Dermis microvascular lymphatic vessel endothelial cell (primary cell): ENCODE measurements at regions not wholly inside any gene's neighbourhood (a gene's known extent, or its start where the extent isn't known, plus 50 kb on each side); places are given as distances from the start of the nearest gene placed in this dataset.

Source experiments
- DNase-seq, 2 donors: peaks; one replicate each; pipeline versions ENCODE4 v3.0.0 to v3.0.0-alpha.2; 2010; ENCODE audit warnings: low read depth in 2 of 2

GRCh38 chr2:108067820-108068405, 81.6 kb downstream of the SLC5A7 start:
- DNase-seq, result no peak

GRCh38 chr2:108069515-108070310, 83.4 kb downstream of the SLC5A7 start:
- DNase-seq, result no peak

- DNase-seq, result no peak
These were observed 87.2 kb downstream of the SLC5A7 start for GRCh38 chr2:108073415-108074072.

GRCh38 chr2:108074150-108074549, 87.8 kb downstream of the SLC5A7 start:
- no peak for DNase-seq

GRCh38 chr2:108074946-108075345, 88.6 kb downstream of the SLC5A7 start:
- DNase-seq, result no peak

GRCh38 chr2:108076527-108076926, 90.2 kb downstream of the SLC5A7 start:
- DNase-seq, result no peak

- no peak for DNase-seq
These were observed 93.4 kb downstream of the SLC5A7 start for GRCh38 chr2:108079736-108080135.

GRCh38 chr2:108080177-108080576, 93.9 kb downstream of the SLC5A7 start:
- no peak for DNase-seq

- DNase-seq, result no peak
These were observed 96.7 kb downstream of the SLC5A7 start for GRCh38 chr2:108082978-108083377.

- DNase-seq, result no peak
These were observed 98.0 kb downstream of the SLC5A7 start for GRCh38 chr2:108084311-108084710.

GRCh38 chr2:108092886-108093285, 106.6 kb downstream of the SLC5A7 start:
- DNase-seq, result no peak

GRCh38 chr2:108101481-108101880, 115.2 kb downstream of the SLC5A7 start:
- no peak for DNase-seq

GRCh38 chr2:108106731-108107130, 120.4 kb downstream of the SLC5A7 start:
- DNase-seq, result no peak

GRCh38 chr2:108111936-108112335, 125.6 kb downstream of the SLC5A7 start:
- no peak for DNase-seq

- no peak for DNase-seq
These were observed 123.9 kb upstream of the SULT1C3 start for GRCh38 chr2:108115868-108116267.

GRCh38 chr2:108118996-108119395, 120.8 kb upstream of the SULT1C3 start:
- no peak for DNase-seq

- no peak for DNase-seq
These were observed 120.3 kb upstream of the SULT1C3 start for GRCh38 chr2:108119492-108119891.

- DNase-seq, result no peak
These were observed 114.9 kb upstream of the SULT1C3 start for GRCh38 chr2:108124736-108125495.

GRCh38 chr2:108125581-108125980, 114.2 kb upstream of the SULT1C3 start:
- no peak for DNase-seq

- no peak for DNase-seq
These were observed 111.5 kb upstream of the SULT1C3 start for GRCh38 chr2:108128249-108128648.

GRCh38 chr2:108129636-108130035, 110.1 kb upstream of the SULT1C3 start:
- no peak for DNase-seq

GRCh38 chr2:108133457-108133856, 106.3 kb upstream of the SULT1C3 start:
- DNase-seq, result no peak
